ENCODE measurements at regions not wholly inside any gene's neighbourhood (a gene's known extent, or its start where the extent isn't known, plus 50 kb on each side); places are given as distances from the start of the nearest gene placed in this dataset.
"Not testable (repeated sequence)": the region's sequence is repeated elsewhere in the genome, so short reads cannot be mapped to it uniquely, and the experiment has no call there.

DNA sequence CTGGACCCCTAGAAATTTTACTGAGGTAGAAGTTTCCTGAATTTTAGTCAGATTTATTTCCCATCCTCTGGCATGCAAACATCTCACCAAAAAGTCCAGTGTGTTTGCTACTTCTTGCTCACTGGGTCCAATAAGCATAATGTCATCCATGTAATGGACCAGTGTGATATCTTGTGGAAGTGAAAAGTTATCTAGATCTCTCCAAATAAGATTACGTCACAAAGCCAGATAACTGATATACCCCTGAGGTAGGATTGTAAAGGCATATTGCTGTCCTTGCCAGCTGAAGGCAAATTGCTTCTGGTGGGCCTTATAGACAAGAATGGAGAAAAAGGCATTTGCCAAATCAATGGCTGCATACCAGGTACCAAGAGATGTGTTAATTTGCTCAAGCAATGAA, 69.3 kb upstream of the EGFR start:
- H3K79me2 ChIP-seq (ENCODE audit: insufficient read depth, low read length); POLR2A ChIA-PET; CTCF ChIA-PET: not testable (repeated sequence)

DNA sequence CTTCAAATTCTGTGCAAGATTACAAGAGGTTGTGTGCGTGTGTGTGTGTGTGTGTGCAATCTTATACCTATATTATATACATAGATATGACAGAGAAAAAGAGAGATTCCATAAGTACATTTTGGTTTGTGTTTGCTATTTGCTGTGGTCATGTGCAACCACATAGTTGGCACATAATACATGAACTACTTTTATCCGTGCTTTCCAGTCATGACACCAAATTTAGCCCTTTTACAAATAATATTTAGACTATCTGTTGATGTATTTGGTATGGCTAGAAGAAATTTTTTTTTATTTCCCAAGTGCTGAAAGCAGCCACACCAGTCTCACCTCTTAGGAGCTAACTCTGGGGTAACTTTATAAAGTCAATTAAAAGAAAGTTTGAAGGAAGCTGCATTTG, 63.5 kb upstream of the EGFR start:
- 0 out of 4 replicates have a peak, but pooled peaks cover 0 to 1% of the 10 kb centered on the region in 2 experiments for H3K4me1 ChIP-seq (ENCODE audit: control insufficient read depth in 1 of 2, insufficient read depth in 2 of 2, low read length in 2 of 2)
- ChIA-PET RAD21 (ENCODE audit: low non-redundant PET in 1 of 2, low total read pairs in 2 of 2, uncharacterized antibody in 2 of 2, unreplicated experiment in 2 of 2) (no interaction called here), POLR2A (no interaction called here), CTCF (interaction anchor here (1.0 kb wide), 1 partner anchor 316 kb away, joined by 3 read pairs; no protein-coding TSS in a partner anchor)
- no peak for ATAC-seq
- no peak overlapping the region for H3K27ac ChIP-seq (ENCODE audit: low read depth, low read length)
- H3K9me3 ChIP-seq (ENCODE audit: control insufficient read depth in 1 of 2, insufficient read depth in 1 of 2, low read depth in 1 of 2, low read length in 2 of 2): no peaks in the 10 kb centered on the region
- H3K27me3 ChIP-seq (ENCODE audit: insufficient read depth, low read length): no peaks in the 10 kb centered on the region
- DNase-seq (ENCODE audit: low read depth, low spot score): no peak
- no peak overlapping the region for H3K4me2 ChIP-seq (ENCODE audit: low read length)
- H3K9me2 ChIP-seq (ENCODE audit: insufficient read depth): no peaks in the 10 kb centered on the region
- H3K4me3 ChIP-seq (replicated peaks in 1 of 2; ENCODE audit: low read depth in 1 of 2, low read length in 2 of 2): no peak overlapping the region
- intact Hi-C loops (cut with micrococcal nuclease): no loop called here
- H2AFZ ChIP-seq (ENCODE audit: low read depth, low read length, poor library complexity, severe bottlenecking): no peak overlapping the region
- BruUV-seq (replicated peaks): no TSS peak
- H3K79me2 ChIP-seq (ENCODE audit: insufficient read depth, low read length): no peaks in the 10 kb centered on the region
- no peaks in the 10 kb centered on the region for H3K36me3 ChIP-seq (ENCODE audit: control insufficient read depth in 1 of 2, insufficient read depth in 2 of 2, low read length in 2 of 2)
- no peak for TF ChIP-seq YY1 (IDR thresholded peaks at IDR 0.05; ENCODE audit: extremely low read depth, insufficient replicate concordance, low read depth, low read length)
- no peaks in the 10 kb centered on the region for H4K20me1 ChIP-seq (ENCODE audit: insufficient read depth)
- no peak overlapping the region for H3K9ac ChIP-seq (ENCODE audit: low read length)

More for the DNA sequence above, 69.3 kb upstream of the EGFR start:
- H3K4me3 ChIP-seq (replicated peaks in 1 of 2; ENCODE audit: low read depth in 1 of 2, low read length in 2 of 2); H3K9me3 ChIP-seq (ENCODE audit: control insufficient read depth in 1 of 2, insufficient read depth in 1 of 2, low read depth in 1 of 2, low read length in 2 of 2); DNase-seq (ENCODE audit: low read depth, low spot score); H3K27ac ChIP-seq (ENCODE audit: low read depth, low read length); H3K9me2 ChIP-seq (ENCODE audit: insufficient read depth); ATAC-seq; H3K9ac ChIP-seq (ENCODE audit: low read length); intact Hi-C loops (cut with micrococcal nuclease); BruUV-seq (replicated peaks); H3K27me3 ChIP-seq (ENCODE audit: insufficient read depth, low read length); H3K36me3 ChIP-seq (ENCODE audit: control insufficient read depth in 1 of 2, insufficient read depth in 2 of 2, low read length in 2 of 2); RAD21 ChIA-PET (ENCODE audit: low non-redundant PET in 1 of 2, low total read pairs in 2 of 2, uncharacterized antibody in 2 of 2, unreplicated experiment in 2 of 2); H3K4me2 ChIP-seq (ENCODE audit: low read length); H4K20me1 ChIP-seq (ENCODE audit: insufficient read depth); H2AFZ ChIP-seq (ENCODE audit: low read depth, low read length, poor library complexity, severe bottlenecking); H3K4me1 ChIP-seq (ENCODE audit: control insufficient read depth in 1 of 2, insufficient read depth in 2 of 2, low read length in 2 of 2): not testable (repeated sequence)
